ENCODE measurements at regions not wholly inside any gene's neighbourhood (a gene's known extent, or its start where the extent isn't known, plus 50 kb on each side); places are given as distances from the start of the nearest gene placed in this dataset.

GRCh38 chr15:66846031-66846430, 144.0 kb downstream of the SMAD6 start:
- H3K79me2 ChIP-seq (ENCODE audit: insufficient read depth, low read length): no peaks in the 10 kb centered on the region
- ChIA-PET POLR2A (no interaction called here), RAD21 (ENCODE audit: low non-redundant PET in 1 of 2, low total read pairs in 2 of 2, uncharacterized antibody in 2 of 2, unreplicated experiment in 2 of 2) (no interaction called here), CTCF (interaction anchor here (1.5 kb wide), 2 partner anchors 69 to 71 kb away, joined by 3 to 4 read pairs; no protein-coding TSS in a partner anchor)
- no TSS peak for BruUV-seq (replicated peaks)
- H3K4me3 ChIP-seq (replicated peaks in 1 of 2; ENCODE audit: low read depth in 1 of 2, low read length in 2 of 2): no peak overlapping the region
- H3K27me3 ChIP-seq (ENCODE audit: insufficient read depth, low read length): no peaks in the 10 kb centered on the region
- H3K9me2 ChIP-seq (ENCODE audit: insufficient read depth): no peaks in the 10 kb centered on the region
- ATAC-seq (no peak), DNase-seq (ENCODE audit: low read depth, low spot score) (no peak)
- TF ChIP-seq, protein P1, sequence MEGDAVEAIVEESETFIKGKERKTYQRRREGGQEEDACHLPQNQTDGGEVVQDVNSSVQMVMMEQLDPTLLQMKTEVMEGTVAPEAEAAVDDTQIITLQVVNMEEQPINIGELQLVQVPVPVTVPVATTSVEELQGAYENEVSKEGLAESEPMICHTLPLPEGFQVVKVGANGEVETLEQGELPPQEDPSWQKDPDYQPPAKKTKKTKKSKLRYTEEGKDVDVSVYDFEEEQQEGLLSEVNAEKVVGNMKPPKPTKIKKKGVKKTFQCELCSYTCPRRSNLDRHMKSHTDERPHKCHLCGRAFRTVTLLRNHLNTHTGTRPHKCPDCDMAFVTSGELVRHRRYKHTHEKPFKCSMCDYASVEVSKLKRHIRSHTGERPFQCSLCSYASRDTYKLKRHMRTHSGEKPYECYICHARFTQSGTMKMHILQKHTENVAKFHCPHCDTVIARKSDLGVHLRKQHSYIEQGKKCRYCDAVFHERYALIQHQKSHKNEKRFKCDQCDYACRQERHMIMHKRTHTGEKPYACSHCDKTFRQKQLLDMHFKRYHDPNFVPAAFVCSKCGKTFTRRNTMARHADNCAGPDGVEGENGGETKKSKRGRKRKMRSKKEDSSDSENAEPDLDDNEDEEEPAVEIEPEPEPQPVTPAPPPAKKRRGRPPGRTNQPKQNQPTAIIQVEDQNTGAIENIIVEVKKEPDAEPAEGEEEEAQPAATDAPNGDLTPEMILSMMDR (IDR thresholded peaks at IDR 0.05 in 2 of 3, conservative IDR thresholded peaks at IDR 0.05 in 1 of 3; ENCODE audit: borderline replicate concordance in 1 of 3, insufficient read depth in 1 of 3, low read depth in 2 of 3, low read length in 2 of 3): no peak
- no peak for TF ChIP-seq ELF1 (IDR thresholded peaks at IDR 0.05; ENCODE audit: borderline replicate concordance, low read depth)
- no peak for TF ChIP-seq EGR1 (IDR thresholded peaks at IDR 0.05; ENCODE audit: low read depth)
- TF ChIP-seq POLR2A (IDR thresholded peaks at IDR 0.05; ENCODE audit: borderline replicate concordance, extremely low read depth, insufficient read depth, insufficient read length): no peak
- no peak for TF ChIP-seq POLR2AphosphoS5 (IDR thresholded peaks at IDR 0.05; ENCODE audit: low read depth, low read length)
- TF ChIP-seq JUND (IDR thresholded peaks at IDR 0.05): no peak
- TF ChIP-seq CEBPB (IDR thresholded peaks at IDR 0.05; ENCODE audit: low read depth): no peak
- TF ChIP-seq ZFX (IDR thresholded peaks at IDR 0.05): no peak
- TF ChIP-seq SRF (IDR thresholded peaks at IDR 0.05; ENCODE audit: low read depth): no peak
- TF ChIP-seq MAX (IDR thresholded peaks at IDR 0.05): no peak
- no peak for TF ChIP-seq CBX3 (IDR thresholded peaks at IDR 0.05; ENCODE audit: low read depth)
- TF ChIP-seq EZH2 (IDR thresholded peaks at IDR 0.05): no peak
- no peak for TF ChIP-seq REST (IDR thresholded peaks at IDR 0.05; ENCODE audit: low read depth)
- no peak for TF ChIP-seq RAD21 (IDR thresholded peaks at IDR 0.05; ENCODE audit: low read depth)
- no peak for TF ChIP-seq TCF7L2 (IDR thresholded peaks at IDR 0.05; ENCODE audit: borderline replicate concordance, extremely low read depth, insufficient read depth, insufficient read length)
- no peak for TF ChIP-seq SP1 (IDR thresholded peaks at IDR 0.05; ENCODE audit: low read depth)
- TF ChIP-seq SIN3A (IDR thresholded peaks at IDR 0.05; ENCODE audit: low read depth): no peak
- TF ChIP-seq YY1 (IDR thresholded peaks at IDR 0.05; ENCODE audit: extremely low read depth, insufficient replicate concordance, low read depth, low read length): no peak
- H3K9me3 ChIP-seq (ENCODE audit: control insufficient read depth in 1 of 2, insufficient read depth in 1 of 2, low read depth in 1 of 2, low read length in 2 of 2): no peaks in the 10 kb centered on the region
- H3K9ac ChIP-seq (ENCODE audit: low read length): no peak overlapping the region
- H2AFZ ChIP-seq (ENCODE audit: low read depth, low read length, poor library complexity, severe bottlenecking): no peak overlapping the region
- peaks cover 29 to 33% of the 10 kb centered on the region in 2 experiments for H3K4me1 ChIP-seq (ENCODE audit: control insufficient read depth in 1 of 2, insufficient read depth in 2 of 2, low read length in 2 of 2)
- H4K20me1 ChIP-seq (ENCODE audit: insufficient read depth): no peaks in the 10 kb centered on the region
- H3K36me3 ChIP-seq (ENCODE audit: control insufficient read depth in 1 of 2, insufficient read depth in 2 of 2, low read length in 2 of 2): no peaks in the 10 kb centered on the region
- intact Hi-C loops (cut with micrococcal nuclease): no loop called here
- no peak overlapping the region for H3K4me2 ChIP-seq (ENCODE audit: low read length)
- no peak overlapping the region for H3K27ac ChIP-seq (ENCODE audit: low read depth, low read length)
